ENCODE measurements at regions not wholly inside any gene's neighbourhood (a gene's known extent, or its start where the extent isn't known, plus 50 kb on each side); places are given as distances from the start of the nearest gene placed in this dataset.

- H3K36me3 ChIP-seq (ENCODE audit: insufficient read depth) = no peaks in the 10 kb centered on the region
- H3F3A ChIP-seq (replicated peaks; ENCODE audit: low read depth) = no peaks in the 10 kb centered on the region
- Mint-ChIP-seq H3K9me3 (no peaks in the 10 kb centered on the region), H3K4me1 (peaks cover 6% of the 10 kb centered on the region; the same call in 2 of the 3 replicates), H3K27ac (no peak overlapping the region), H3K36me3 (ENCODE audit: low read depth) (no peaks in the 10 kb centered on the region), H3K4me3 (no peak overlapping the region), H3K27me3 (ENCODE audit: insufficient read depth, low read depth, poor library complexity) (peaks cover 2% of the 10 kb centered on the region)
- no peak overlapping the region for H2AFZ ChIP-seq
- H3K27me3 ChIP-seq (ENCODE audit: insufficient read depth) = no peaks in the 10 kb centered on the region
- H3K4me3 ChIP-seq = no peak overlapping the region
- no peaks in the 10 kb centered on the region for H3K9me2 ChIP-seq (ENCODE audit: insufficient read depth)
- DNase-seq (ENCODE audit: low spot score) (no peak), ATAC-seq (no peak)
- H3K27ac ChIP-seq (ENCODE audit: low read depth) = no peak overlapping the region
- TF ChIP-seq, protein P1, sequence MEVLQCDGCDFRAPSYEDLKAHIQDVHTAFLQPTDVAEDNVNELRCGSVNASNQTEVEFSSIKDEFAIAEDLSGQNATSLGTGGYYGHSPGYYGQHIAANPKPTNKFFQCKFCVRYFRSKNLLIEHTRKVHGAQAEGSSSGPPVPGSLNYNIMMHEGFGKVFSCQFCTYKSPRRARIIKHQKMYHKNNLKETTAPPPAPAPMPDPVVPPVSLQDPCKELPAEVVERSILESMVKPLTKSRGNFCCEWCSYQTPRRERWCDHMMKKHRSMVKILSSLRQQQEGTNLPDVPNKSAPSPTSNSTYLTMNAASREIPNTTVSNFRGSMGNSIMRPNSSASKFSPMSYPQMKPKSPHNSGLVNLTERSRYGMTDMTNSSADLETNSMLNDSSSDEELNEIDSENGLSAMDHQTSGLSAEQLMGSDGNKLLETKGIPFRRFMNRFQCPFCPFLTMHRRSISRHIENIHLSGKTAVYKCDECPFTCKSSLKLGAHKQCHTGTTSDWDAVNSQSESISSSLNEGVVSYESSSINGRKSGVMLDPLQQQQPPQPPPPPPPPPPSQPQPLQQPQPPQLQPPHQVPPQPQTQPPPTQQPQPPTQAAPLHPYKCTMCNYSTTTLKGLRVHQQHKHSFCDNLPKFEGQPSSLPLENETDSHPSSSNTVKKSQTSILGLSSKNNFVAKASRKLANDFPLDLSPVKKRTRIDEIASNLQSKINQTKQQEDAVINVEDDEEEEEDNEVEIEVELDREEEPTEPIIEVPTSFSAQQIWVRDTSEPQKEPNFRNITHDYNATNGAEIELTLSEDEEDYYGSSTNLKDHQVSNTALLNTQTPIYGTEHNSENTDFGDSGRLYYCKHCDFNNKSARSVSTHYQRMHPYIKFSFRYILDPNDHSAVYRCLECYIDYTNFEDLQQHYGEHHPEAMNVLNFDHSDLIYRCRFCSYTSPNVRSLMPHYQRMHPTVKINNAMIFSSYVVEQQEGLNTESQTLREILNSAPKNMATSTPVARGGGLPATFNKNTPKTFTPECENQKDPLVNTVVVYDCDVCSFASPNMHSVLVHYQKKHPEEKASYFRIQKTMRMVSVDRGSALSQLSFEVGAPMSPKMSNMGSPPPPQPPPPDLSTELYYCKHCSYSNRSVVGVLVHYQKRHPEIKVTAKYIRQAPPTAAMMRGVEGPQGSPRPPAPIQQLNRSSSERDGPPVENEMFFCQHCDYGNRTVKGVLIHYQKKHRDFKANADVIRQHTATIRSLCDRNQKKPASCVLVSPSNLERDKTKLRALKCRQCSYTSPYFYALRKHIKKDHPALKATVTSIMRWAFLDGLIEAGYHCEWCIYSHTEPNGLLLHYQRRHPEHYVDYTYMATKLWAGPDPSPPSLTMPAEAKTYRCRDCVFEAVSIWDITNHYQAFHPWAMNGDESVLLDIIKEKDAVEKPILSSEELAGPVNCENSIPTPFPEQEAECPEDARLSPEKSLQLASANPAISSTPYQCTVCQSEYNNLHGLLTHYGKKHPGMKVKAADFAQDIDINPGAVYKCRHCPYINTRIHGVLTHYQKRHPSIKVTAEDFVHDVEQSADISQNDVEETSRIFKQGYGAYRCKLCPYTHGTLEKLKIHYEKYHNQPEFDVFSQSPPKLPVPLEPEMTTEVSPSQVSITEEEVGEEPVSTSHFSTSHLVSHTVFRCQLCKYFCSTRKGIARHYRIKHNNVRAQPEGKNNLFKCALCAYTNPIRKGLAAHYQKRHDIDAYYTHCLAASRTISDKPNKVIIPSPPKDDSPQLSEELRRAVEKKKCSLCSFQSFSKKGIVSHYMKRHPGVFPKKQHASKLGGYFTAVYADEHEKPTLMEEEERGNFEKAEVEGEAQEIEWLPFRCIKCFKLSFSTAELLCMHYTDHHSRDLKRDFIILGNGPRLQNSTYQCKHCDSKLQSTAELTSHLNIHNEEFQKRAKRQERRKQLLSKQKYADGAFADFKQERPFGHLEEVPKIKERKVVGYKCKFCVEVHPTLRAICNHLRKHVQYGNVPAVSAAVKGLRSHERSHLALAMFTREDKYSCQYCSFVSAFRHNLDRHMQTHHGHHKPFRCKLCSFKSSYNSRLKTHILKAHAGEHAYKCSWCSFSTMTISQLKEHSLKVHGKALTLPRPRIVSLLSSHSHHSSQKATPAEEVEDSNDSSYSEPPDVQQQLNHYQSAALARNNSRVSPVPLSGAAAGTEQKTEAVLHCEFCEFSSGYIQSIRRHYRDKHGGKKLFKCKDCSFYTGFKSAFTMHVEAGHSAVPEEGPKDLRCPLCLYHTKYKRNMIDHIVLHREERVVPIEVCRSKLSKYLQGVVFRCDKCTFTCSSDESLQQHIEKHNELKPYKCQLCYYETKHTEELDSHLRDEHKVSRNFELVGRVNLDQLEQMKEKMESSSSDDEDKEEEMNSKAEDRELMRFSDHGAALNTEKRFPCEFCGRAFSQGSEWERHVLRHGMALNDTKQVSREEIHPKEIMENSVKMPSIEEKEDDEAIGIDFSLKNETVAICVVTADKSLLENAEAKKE (CRISPR knock-in tag; IDR thresholded peaks at IDR 0.05) = no peak
- TF ChIP-seq ZNF331 (CRISPR knock-in tag; IDR thresholded peaks at IDR 0.05; ENCODE audit: low read depth) = no peak
- TF ChIP-seq ETS1 (IDR thresholded peaks at IDR 0.05) = no peak
- TF ChIP-seq, protein P2, sequence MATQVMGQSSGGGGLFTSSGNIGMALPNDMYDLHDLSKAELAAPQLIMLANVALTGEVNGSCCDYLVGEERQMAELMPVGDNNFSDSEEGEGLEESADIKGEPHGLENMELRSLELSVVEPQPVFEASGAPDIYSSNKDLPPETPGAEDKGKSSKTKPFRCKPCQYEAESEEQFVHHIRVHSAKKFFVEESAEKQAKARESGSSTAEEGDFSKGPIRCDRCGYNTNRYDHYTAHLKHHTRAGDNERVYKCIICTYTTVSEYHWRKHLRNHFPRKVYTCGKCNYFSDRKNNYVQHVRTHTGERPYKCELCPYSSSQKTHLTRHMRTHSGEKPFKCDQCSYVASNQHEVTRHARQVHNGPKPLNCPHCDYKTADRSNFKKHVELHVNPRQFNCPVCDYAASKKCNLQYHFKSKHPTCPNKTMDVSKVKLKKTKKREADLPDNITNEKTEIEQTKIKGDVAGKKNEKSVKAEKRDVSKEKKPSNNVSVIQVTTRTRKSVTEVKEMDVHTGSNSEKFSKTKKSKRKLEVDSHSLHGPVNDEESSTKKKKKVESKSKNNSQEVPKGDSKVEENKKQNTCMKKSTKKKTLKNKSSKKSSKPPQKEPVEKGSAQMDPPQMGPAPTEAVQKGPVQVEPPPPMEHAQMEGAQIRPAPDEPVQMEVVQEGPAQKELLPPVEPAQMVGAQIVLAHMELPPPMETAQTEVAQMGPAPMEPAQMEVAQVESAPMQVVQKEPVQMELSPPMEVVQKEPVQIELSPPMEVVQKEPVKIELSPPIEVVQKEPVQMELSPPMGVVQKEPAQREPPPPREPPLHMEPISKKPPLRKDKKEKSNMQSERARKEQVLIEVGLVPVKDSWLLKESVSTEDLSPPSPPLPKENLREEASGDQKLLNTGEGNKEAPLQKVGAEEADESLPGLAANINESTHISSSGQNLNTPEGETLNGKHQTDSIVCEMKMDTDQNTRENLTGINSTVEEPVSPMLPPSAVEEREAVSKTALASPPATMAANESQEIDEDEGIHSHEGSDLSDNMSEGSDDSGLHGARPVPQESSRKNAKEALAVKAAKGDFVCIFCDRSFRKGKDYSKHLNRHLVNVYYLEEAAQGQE (IDR thresholded peaks at IDR 0.05; ENCODE audit: unreplicated experiment) = no peak
- no peak for TF ChIP-seq NANOG (IDR thresholded peaks at IDR 0.05; ENCODE audit: borderline replicate concordance)
- TF ChIP-seq STAT1 (IDR thresholded peaks at IDR 0.05; ENCODE audit: unreplicated experiment) = no peak
- TF ChIP-seq CREB1 (CRISPR knock-in tag; IDR thresholded peaks at IDR 0.05; ENCODE audit: low read depth) = no peak
- no peak for TF ChIP-seq JUNB (IDR thresholded peaks at IDR 0.05; ENCODE audit: unreplicated experiment)
- TF ChIP-seq POLR2AphosphoS5 (IDR thresholded peaks at IDR 0.05; ENCODE audit: low read depth) = no peak
- TF ChIP-seq, protein P3, sequence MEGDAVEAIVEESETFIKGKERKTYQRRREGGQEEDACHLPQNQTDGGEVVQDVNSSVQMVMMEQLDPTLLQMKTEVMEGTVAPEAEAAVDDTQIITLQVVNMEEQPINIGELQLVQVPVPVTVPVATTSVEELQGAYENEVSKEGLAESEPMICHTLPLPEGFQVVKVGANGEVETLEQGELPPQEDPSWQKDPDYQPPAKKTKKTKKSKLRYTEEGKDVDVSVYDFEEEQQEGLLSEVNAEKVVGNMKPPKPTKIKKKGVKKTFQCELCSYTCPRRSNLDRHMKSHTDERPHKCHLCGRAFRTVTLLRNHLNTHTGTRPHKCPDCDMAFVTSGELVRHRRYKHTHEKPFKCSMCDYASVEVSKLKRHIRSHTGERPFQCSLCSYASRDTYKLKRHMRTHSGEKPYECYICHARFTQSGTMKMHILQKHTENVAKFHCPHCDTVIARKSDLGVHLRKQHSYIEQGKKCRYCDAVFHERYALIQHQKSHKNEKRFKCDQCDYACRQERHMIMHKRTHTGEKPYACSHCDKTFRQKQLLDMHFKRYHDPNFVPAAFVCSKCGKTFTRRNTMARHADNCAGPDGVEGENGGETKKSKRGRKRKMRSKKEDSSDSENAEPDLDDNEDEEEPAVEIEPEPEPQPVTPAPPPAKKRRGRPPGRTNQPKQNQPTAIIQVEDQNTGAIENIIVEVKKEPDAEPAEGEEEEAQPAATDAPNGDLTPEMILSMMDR (conservative IDR thresholded peaks at IDR 0.05; ENCODE audit: low read depth in 2 of 2) = no peak
- TF ChIP-seq ZNF114 (CRISPR knock-in tag; IDR thresholded peaks at IDR 0.05) = no peak
- H3K4me2 ChIP-seq = no peak overlapping the region
- no peaks in the 10 kb centered on the region for H3K4me1 ChIP-seq (ENCODE audit: insufficient read depth)
- no peaks in the 10 kb centered on the region for H4K20me1 ChIP-seq (replicated peaks; ENCODE audit: insufficient read depth)
- no peaks in the 10 kb centered on the region for H3K79me2 ChIP-seq (replicated peaks; ENCODE audit: insufficient read depth)
Measured at GRCh38 chr12:104844123-104844522, 114.0 kb downstream of the SLC41A2 start.

Data from GM23338 (cell line).